ENCODE measurements at regions not wholly inside any gene's neighbourhood (a gene's known extent, or its start where the extent isn't known, plus 50 kb on each side); places are given as distances from the start of the nearest gene placed in this dataset.

DNA sequence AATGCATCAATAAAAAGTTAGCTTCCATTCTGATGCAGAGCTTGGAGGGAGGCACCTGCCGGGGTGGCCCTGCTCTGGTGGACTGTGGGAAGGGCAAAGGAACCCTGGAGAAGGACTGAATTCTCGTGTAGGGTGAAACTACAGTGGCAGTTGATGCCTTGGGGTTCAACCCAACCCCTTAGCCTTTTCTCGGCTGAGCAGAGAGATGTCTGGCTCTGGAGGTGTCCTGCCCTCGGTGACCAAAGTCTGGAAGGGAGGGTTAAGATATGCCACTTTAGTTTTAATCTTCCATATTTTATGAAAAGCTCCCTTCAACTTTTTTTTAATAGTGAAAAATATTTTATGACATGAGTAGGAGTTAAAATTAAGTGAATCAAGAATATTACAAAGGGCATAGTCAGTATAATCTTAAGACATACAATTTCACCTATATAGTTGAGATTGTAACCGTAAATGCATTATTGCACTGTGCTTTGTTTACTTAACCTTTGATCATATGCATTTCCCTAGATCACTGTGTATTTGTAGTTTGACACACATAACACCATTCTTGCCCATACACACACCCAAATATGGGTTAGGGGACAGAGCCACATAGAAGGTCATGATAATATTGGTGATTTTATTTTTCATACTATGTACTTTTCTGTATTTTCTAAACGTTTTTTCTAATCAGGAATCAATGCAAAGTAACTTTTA lies 179.6 kb downstream of the MCHR2 start:
- CTCF ChIA-PET (ENCODE audit: partially characterized antibody), result interaction anchor here (0.7 to 0.9 kb wide), 2 partner anchors 67 to 91 kb away, joined by 3 read pairs; no protein-coding TSS in a partner anchor
- no peak overlapping the region for H3K56ac ChIP-seq (replicated peaks; ENCODE audit: insufficient read length, low read depth, low read length)
- DNase-seq (ENCODE audit: low read depth in 1 of 2, low spot score in 2 of 2), result no peak
- no peak overlapping the region for H2BK5ac ChIP-seq (ENCODE audit: low read depth, low read length)
- H3K14ac ChIP-seq (ENCODE audit: insufficient read length), result no peak overlapping the region
- 86% methylated on average over 6 of the region's 6 CpGs; no CpG with 5 or more reads in 1 of the 2 experiments for WGBS, 2 experiments (ENCODE audit: extremely low coverage in 1 of 2, insufficient coverage in 1 of 2, insufficient read length in 1 of 2, insufficient replicate concordance in 2 of 2, low coverage in 1 of 2, low lambda C conversion rate in 2 of 2, missing lambda C conversion rate in 1 of 2)
- no peaks in the 10 kb centered on the region for H3K9me3 ChIP-seq (ENCODE audit: insufficient read depth in 2 of 2, low read depth in 1 of 2, low read length in 1 of 2)
- POLR2A ChIA-PET (ENCODE audit: partially characterized antibody), result interaction anchor here (2.4 kb wide), 1 partner anchor 9 kb away, joined by 6 read pairs; no protein-coding TSS in a partner anchor
- H3K4me3 ChIP-seq (ENCODE audit: extremely low read depth in 1 of 4, insufficient read depth in 2 of 4, low read depth in 3 of 4, low read length in 4 of 4), result no peak overlapping the region
- no peak overlapping the region for H3K27ac ChIP-seq (ENCODE audit: low read depth, low read length)
- H2AK5ac ChIP-seq (ENCODE audit: low read depth, low read length), result no peak overlapping the region
- H4K20me1 ChIP-seq (replicated peaks in 1 of 2; ENCODE audit: control insufficient read depth in 1 of 2, insufficient read depth in 2 of 2, low read length in 2 of 2), result no peaks in the 10 kb centered on the region
- no peak overlapping the region for H2BK120ac ChIP-seq (replicated peaks; ENCODE audit: low read depth, low read length)
- no peak overlapping the region for H3K4me2 ChIP-seq (ENCODE audit: insufficient read depth in 1 of 2, low read depth in 2 of 2, low read length in 2 of 2)
- H3K79me1 ChIP-seq (ENCODE audit: low read depth, low read length), result no peaks in the 10 kb centered on the region
- H3K4ac ChIP-seq (replicated peaks; ENCODE audit: insufficient read length, low read depth, low read length), result no peak overlapping the region
- no peak overlapping the region for H4K5ac ChIP-seq (ENCODE audit: insufficient read length, low read depth, low read length)
- H3K27me3 ChIP-seq (replicated peaks in 1 of 4; ENCODE audit: control insufficient read depth in 3 of 4, extremely low read depth in 1 of 4, insufficient read depth in 3 of 4, low read length in 3 of 4), result no peaks in the 10 kb centered on the region
- H3K18ac ChIP-seq (ENCODE audit: extremely low read depth, low read length), result no peak overlapping the region
- H3K79me2 ChIP-seq (ENCODE audit: control insufficient read depth in 1 of 2, insufficient read depth in 2 of 2, low read length in 2 of 2), result no peaks in the 10 kb centered on the region
- no peak overlapping the region for H4K91ac ChIP-seq (replicated peaks; ENCODE audit: insufficient read length, low read length)
- no peak overlapping the region for H3K23ac ChIP-seq (ENCODE audit: insufficient read length)
- H3K23me2 ChIP-seq (ENCODE audit: low read depth, low read length), result no peaks in the 10 kb centered on the region; the same call in 1 of the 2 replicates
- H2BK20ac ChIP-seq (ENCODE audit: low read length), result no peak overlapping the region
- no peak overlapping the region for H4K8ac ChIP-seq (ENCODE audit: extremely low read depth, insufficient read depth, low read length)
- no peak overlapping the region for H2BK12ac ChIP-seq (ENCODE audit: low read depth, low read length)
- H3K4me1 ChIP-seq (replicated peaks in 1 of 4; ENCODE audit: control insufficient read depth in 3 of 4, insufficient read depth in 4 of 4, low read length in 3 of 4), result peaks cover 0 to 4% (median under 1%) of the 10 kb centered on the region in 4 experiments; a peak in 1 of 7 replicates
- H2AFZ ChIP-seq (ENCODE audit: low read length), result no peak overlapping the region
- no peak overlapping the region for H3K9ac ChIP-seq (replicated peaks in 1 of 4; ENCODE audit: extremely low read depth in 1 of 4, low read depth in 3 of 4, low read length in 3 of 4)
- no peaks in the 10 kb centered on the region for H3K36me3 ChIP-seq (ENCODE audit: control insufficient read depth in 2 of 4, insufficient read depth in 4 of 4, low read length in 3 of 4)
- no peak overlapping the region for H2BK15ac ChIP-seq (ENCODE audit: low read length)
- no peak for FAIRE-seq
- no peak for TF ChIP-seq SUZ12 (IDR thresholded peaks at IDR 0.05; ENCODE audit: low read length)
- TF ChIP-seq RBBP5 (IDR thresholded peaks at IDR 0.05; ENCODE audit: borderline replicate concordance, low read depth, low read length), result no peak
- TF ChIP-seq, protein P1, sequence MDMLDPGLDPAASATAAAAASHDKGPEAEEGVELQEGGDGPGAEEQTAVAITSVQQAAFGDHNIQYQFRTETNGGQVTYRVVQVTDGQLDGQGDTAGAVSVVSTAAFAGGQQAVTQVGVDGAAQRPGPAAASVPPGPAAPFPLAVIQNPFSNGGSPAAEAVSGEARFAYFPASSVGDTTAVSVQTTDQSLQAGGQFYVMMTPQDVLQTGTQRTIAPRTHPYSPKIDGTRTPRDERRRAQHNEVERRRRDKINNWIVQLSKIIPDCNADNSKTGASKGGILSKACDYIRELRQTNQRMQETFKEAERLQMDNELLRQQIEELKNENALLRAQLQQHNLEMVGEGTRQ (IDR thresholded peaks at IDR 0.05; ENCODE audit: low read length), result no peak
- TF ChIP-seq SP2 (IDR thresholded peaks at IDR 0.05; ENCODE audit: low read length), result no peak
- TF ChIP-seq RAD21 (IDR thresholded peaks at IDR 0.05 in 1 of 2, conservative IDR thresholded peaks at IDR 0.05 in 1 of 2; ENCODE audit: low read depth in 2 of 2, low read length in 2 of 2), result no peak
- no peak for TF ChIP-seq CBX8 (IDR thresholded peaks at IDR 0.05; ENCODE audit: borderline replicate concordance, low read depth, low read length)
- no peak for TF ChIP-seq SIRT6 (IDR thresholded peaks at IDR 0.05; ENCODE audit: low read length)
- TF ChIP-seq, protein P2, sequence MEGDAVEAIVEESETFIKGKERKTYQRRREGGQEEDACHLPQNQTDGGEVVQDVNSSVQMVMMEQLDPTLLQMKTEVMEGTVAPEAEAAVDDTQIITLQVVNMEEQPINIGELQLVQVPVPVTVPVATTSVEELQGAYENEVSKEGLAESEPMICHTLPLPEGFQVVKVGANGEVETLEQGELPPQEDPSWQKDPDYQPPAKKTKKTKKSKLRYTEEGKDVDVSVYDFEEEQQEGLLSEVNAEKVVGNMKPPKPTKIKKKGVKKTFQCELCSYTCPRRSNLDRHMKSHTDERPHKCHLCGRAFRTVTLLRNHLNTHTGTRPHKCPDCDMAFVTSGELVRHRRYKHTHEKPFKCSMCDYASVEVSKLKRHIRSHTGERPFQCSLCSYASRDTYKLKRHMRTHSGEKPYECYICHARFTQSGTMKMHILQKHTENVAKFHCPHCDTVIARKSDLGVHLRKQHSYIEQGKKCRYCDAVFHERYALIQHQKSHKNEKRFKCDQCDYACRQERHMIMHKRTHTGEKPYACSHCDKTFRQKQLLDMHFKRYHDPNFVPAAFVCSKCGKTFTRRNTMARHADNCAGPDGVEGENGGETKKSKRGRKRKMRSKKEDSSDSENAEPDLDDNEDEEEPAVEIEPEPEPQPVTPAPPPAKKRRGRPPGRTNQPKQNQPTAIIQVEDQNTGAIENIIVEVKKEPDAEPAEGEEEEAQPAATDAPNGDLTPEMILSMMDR (IDR thresholded peaks at IDR 0.05; ENCODE audit: control extremely low read depth in 1 of 3, insufficient read depth in 1 of 3, low read depth in 1 of 3, low read length in 3 of 3), result no peak
- no peak for TF ChIP-seq CEBPB (IDR thresholded peaks at IDR 0.05; ENCODE audit: low read depth, low read length)

Measured in H1 (cell line).